Osteocyte (in vitro differentiated cells): ENCODE measurements at regions not wholly inside any gene's neighbourhood (a gene's known extent, or its start where the extent isn't known, plus 50 kb on each side); places are given as distances from the start of the nearest gene placed in this dataset.

Experiments used
- DNase-seq: peaks from one replicate; pipeline ENCODE4 v3.0.0; 2021; ENCODE audit warnings: mixed read lengths; ENCODE audit not compliant: unreplicated experiment; ENCODE audit errors: extremely low spot score
- H3K27ac Mint-ChIP-seq: one replicate; pipeline ENCODE4 v1.8.0; 2021; ENCODE audit warnings: mild to moderate bottlenecking, mixed read lengths; ENCODE audit not compliant: unreplicated experiment
- H3K27me3 Mint-ChIP-seq: one replicate; pipeline ENCODE4 v1.8.0; 2021; ENCODE audit warnings: mixed read lengths; ENCODE audit not compliant: unreplicated experiment
- H3K36me3 Mint-ChIP-seq: one replicate; pipeline ENCODE4 v1.8.0; 2021; ENCODE audit warnings: mixed read lengths; ENCODE audit not compliant: unreplicated experiment
- H3K4me1 Mint-ChIP-seq: one replicate; pipeline ENCODE4 v1.8.0; 2021; ENCODE audit warnings: mixed read lengths; ENCODE audit not compliant: unreplicated experiment
- H3K4me3 Mint-ChIP-seq: one replicate; pipeline ENCODE4 v1.8.0; 2021; ENCODE audit warnings: mild to moderate bottlenecking, moderate library complexity, mixed read lengths; ENCODE audit not compliant: unreplicated experiment
- H3K9me3 Mint-ChIP-seq: one replicate; pipeline ENCODE4 v1.8.0; 2021; ENCODE audit warnings: mixed read lengths; ENCODE audit not compliant: unreplicated experiment
- CTCF ChIP-seq: fragments of 200-600 bp; sonication (generic); IDR thresholded peaks from 2 replicates; pipeline ENCODE4 v1.5.0; 2021; ENCODE audit warnings: antibody characterized with exemption, mild to moderate bottlenecking, moderate library complexity

GRCh38 chr19:30884146-30884812, 465.0 kb downstream of the TSHZ3 start:
- H3K9me3 Mint-ChIP-seq = peaks cover 14% of the 10 kb centered on the region

DNA sequence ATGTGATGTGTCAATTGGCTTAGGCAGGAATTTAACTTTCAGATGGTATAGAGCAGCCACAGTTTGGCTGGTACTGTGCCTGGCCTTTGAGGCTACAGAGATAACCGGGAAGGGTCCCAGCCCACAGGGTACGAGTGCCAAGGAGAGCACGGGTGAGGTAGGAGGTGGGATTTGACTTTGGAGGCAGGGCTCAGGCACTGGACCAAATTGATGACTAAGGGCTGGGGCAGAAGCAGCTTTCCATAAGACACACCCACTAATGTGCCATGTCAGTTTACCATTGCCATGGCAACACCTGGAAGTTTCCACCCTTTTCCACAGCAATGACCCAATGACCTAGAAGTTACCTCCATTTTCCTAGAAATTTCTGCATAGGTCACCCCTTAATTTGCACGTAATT, 466.2 kb downstream of the TSHZ3 start:
- Mint-ChIP-seq H3K27ac (no peak overlapping the region), H3K9me3 (peaks cover 14% of the 10 kb centered on the region), H3K4me3 (no peak overlapping the region), H3K27me3 (no peaks in the 10 kb centered on the region), H3K36me3 (no peaks in the 10 kb centered on the region), H3K4me1 (no peaks in the 10 kb centered on the region)
- no peak for DNase-seq
- TF ChIP-seq CTCF = no peak

More at GRCh38 chr19:30884146-30884812, 465.0 kb downstream of the TSHZ3 start:
- Mint-ChIP-seq H3K27me3 (no peaks in the 10 kb centered on the region), H3K36me3 (no peaks in the 10 kb centered on the region), H3K4me3 (no peak overlapping the region), H3K27ac (no peak overlapping the region), H3K4me1 (no peaks in the 10 kb centered on the region)
- TF ChIP-seq CTCF = no peak
- DNase-seq = peak; percentile 60

DNA sequence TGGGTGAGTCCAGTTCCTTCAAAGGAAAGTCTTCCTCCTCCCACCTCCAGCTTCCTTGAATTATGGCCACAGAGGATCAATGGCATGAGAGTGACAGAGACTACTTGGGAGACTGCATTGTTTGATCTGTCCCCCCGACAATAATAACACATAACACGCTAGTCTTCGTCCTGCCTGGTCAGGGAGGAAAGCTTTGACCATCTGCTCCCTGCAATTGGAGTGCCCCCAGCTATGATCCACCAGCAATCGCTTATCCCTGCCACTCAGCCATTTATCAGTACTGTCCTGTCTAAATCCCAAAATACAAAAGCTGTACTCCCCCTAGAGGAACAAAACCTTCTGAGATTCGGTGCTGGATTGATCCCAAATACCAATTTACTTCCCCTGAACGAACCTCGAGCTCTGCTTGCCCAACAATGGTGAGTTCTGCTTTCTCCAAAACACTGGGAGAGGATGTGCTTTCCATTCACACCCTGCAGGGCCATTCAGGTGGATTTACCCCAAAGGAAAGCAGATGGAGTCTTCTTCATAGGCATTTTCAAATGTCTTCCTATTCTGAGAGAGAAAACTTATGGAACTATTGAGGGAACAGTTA, 466.7 kb downstream of the TSHZ3 start:
- no peak overlapping the region for H3K27ac Mint-ChIP-seq
- no peak for TF ChIP-seq CTCF
- no peaks in the 10 kb centered on the region for H3K36me3 Mint-ChIP-seq
- no peak for DNase-seq
- H3K4me3 Mint-ChIP-seq = no peak overlapping the region
- H3K9me3 Mint-ChIP-seq = peaks cover 17% of the 10 kb centered on the region
- no peaks in the 10 kb centered on the region for H3K4me1 Mint-ChIP-seq
- no peaks in the 10 kb centered on the region for H3K27me3 Mint-ChIP-seq

DNA sequence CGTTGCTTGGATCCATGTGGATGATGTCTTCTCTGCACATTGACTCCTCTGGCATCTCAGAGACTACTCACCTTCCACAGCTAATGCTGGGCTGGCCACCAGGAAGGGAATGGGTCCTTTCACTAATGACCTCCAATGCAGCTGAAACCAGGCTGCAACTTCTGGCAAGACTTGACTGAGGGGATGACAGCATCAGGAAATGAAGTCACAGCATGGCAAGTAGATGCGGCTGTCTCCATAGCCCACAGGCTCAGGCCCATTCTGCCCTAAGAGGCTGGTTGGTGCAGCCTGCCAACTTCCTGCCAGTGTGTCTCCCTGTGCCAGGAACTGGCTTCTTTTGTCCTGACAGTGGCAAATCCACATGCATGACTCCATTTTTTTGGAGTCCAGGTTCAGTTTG, 467.3 kb downstream of the TSHZ3 start:
- Mint-ChIP-seq H3K4me1 (no peaks in the 10 kb centered on the region), H3K36me3 (no peaks in the 10 kb centered on the region), H3K4me3 (no peak overlapping the region), H3K27ac (no peak overlapping the region), H3K27me3 (no peaks in the 10 kb centered on the region), H3K9me3 (peaks cover 19% of the 10 kb centered on the region)
- DNase-seq = no peak
- TF ChIP-seq CTCF = no peak

DNA sequence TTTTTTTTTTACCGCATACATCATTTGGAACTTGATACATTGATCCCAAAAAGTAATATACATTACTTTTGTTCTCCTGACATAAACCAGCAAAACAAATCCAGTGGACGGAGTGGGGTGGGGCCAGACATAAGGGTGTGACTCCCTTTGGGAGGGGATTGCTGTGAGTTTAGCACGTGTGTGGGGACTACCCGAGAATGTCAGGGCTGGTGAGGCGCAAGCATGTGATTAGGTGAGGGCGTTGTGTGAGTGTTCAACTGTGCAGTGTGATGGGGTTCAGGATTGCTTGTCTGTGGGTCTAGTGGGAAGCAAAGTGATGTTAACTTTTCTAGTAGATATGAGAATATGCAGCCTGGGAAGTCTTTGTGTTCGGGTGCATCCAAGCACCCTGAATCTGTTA, 468.0 kb downstream of the TSHZ3 start:
- peaks cover 19% of the 10 kb centered on the region for H3K9me3 Mint-ChIP-seq
- H3K27ac Mint-ChIP-seq = no peak overlapping the region
- H3K27me3 Mint-ChIP-seq = no peaks in the 10 kb centered on the region
- H3K36me3 Mint-ChIP-seq = no peaks in the 10 kb centered on the region
- no peaks in the 10 kb centered on the region for H3K4me1 Mint-ChIP-seq
- no peak for TF ChIP-seq CTCF
- DNase-seq = no peak
- H3K4me3 Mint-ChIP-seq = no peak overlapping the region
